Right lobe of liver (tissue), 4 donors: ENCODE measurements at regions not wholly inside any gene's neighbourhood (a gene's known extent, or its start where the extent isn't known, plus 50 kb on each side); places are given as distances from the start of the nearest gene placed in this dataset.

Source experiments
- CTCF ChIP-seq, 4 donors: fragments of 200-600 bp in 3 of 4; fragments of 450-650 bp in 1 of 4; IDR thresholded peaks; one replicate each; pipeline versions ENCODE4 v1.5.1 to v1.8.0; 2016 to 2022; ENCODE audit warnings: antibody characterized with exemption in 4 of 4, mild to moderate bottlenecking in 2 of 4
- POLR2A ChIP-seq: fragments of 450-650 bp; IDR thresholded peaks from one replicate; pipeline ENCODE4 v1.6.1; 2017; ENCODE audit warnings: antibody characterized with exemption, mild to moderate bottlenecking
- donor health status: DM: no; HTN: no; CAD: no.
- donor health status: DM: no; HTN: no; CAD: no.
- donor health status: DM: no; HTN: yes; CAD: no.

DNA sequence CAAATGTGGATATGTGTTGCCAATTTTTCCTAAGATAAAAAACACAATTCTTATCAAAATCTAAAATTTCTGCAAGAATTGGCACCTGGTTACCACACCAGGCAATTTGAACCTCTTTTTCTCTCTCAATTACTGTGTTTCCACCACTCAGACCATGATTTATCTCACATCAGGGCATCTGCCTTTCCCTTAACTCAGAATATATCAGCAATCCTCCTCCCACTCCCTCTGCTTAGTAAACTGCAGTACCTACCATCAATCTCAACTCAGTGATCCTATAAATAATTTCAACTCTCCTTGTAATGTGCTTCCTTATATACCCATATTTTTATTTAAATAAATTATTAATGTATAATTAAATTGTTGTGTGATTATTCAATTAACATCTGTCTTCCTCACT lies 212.3 kb upstream of the PCDH15 start:
- TF ChIP-seq POLR2A = no peak
- no peak for TF ChIP-seq CTCF (IDR thresholded peaks at IDR 0.05)
